Kasumi-1 (cell line): ENCODE measurements at regions not wholly inside any gene's neighbourhood (a gene's known extent, or its start where the extent isn't known, plus 50 kb on each side); places are given as distances from the start of the nearest gene placed in this dataset.

Source experiments
- DNase-seq, 2 experiments: peaks; one replicate each; lab custom pipeline; 2025; lab: John Stamatoyannopoulos, UW

DNA sequence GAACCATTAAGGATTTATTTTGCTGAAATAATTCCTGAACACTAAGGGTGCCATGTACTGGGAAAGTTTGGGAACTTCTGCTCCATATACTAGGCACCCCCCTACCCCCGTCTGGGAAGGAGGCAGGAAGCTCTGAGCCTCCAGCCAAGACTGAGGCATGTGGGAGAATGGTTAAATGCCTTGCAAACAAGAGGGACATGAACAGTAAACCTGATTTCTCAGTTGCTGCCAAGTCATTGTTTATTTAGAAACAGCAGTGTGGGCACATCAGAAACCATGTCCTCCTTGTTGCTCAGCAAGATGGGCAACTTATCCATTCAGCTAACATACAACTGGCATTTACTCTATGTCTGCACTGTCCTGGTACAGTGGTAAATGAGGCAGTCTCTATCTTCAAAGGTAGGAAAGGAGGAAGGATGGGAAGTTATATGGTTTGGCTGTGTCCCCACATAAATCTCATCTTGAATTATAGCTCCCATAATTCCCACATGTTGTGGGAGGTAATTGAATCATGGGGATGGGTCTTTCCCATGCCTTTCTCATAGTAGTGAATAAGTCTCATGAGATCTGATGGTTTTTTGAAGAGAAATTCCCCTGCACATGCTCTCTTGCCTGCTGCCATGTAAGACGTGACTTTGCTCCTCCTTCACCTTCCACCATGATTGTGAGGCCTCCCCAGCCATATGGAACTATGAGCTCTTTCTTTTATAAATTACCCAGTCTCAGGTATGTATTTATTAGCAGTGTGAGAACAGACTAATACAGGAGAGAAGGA lies 459.1 kb downstream of the MIAT start:
- no peak for DNase-seq

DNA sequence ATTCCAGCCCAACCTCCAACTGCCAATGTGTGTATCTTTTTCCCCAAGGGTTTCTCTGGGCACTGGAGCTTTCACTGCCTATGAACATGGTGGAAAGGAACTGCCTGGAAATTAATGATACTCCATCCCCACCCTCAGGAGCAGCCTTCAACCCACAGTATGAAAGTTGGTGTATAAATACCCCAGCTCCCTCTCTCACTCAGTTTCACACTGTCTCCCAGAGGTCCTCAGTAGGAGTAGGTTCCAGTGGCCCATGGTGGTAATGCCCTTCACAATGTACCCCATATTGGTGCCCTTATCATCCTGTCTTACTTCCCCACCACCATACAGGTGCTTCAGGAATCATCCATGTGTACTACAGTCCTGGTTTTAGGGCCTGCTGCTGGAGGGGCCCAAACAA lies 462.6 kb downstream of the MIAT start:
- DNase-seq: no peak

DNA sequence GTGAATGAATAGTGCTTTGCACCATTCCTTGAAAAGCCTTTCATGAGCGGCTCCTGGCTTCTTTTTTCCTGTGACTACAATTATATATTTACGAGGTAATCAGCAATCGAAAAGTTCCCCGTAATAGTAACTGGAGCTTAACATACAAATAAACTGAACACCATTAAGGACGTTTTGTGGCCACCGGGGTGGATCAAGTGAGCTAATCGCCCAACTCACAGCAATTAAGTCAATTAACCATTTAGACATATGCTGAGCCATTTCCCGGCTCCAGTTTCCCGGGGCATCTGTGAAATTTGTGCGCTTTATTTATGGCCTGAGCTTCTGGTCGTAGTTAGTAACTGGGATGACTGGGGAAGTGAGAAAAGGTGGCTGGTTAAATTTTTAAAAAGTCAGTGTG lies 465.2 kb downstream of the MIAT start:
- DNase-seq: no peak

DNA sequence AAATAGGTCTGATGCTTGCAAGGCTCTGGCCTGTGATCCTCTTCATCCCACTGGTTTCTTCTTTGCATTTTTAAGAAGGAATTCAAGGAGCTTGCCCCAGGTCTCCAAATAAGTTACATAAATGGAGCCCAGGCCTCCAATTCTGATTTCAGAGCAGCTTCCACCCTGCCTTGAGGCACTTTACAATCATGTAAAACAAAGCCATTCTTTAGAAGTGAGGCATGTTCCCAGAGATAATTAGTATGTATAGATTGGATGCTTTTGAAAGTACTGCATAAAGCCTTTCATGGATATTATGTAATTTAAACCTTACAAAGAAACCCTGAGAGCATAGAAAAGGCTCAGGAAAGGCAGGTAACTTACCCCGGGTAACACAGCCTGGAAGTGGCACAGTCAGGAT lies 466.5 kb downstream of the MIAT start:
- DNase-seq: no peak

DNA sequence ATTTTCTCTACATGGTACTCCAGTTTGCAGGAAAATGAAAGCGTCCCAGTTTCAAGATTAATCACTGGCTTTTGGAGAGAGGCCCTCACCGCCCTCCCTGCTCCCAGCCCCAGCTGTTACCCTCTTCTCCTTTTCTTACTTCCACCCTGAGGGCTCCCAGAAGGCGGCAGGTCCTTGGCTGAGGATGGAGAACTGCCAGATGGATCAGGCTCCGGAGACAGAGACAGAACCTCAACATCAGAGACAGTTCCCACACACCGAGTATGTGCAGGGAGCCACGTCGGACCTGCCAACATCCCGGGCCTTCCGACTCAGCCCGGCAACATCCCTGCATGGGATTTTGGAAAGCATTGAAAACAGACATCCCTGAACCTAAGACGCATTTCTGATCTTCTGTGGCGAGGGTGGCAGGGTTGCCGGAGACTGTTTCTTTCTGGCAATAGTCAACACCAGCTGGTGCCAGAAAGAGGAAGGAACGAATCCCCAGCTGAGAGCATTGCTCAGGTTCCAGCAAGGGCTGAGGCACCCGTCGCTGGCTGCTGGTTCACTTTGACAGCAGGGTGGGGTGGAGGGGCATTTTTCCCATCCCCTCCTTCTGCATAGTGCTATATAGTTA lies 467.1 kb downstream of the MIAT start:
- DNase-seq: peak; percentile 43 to 67

DNA sequence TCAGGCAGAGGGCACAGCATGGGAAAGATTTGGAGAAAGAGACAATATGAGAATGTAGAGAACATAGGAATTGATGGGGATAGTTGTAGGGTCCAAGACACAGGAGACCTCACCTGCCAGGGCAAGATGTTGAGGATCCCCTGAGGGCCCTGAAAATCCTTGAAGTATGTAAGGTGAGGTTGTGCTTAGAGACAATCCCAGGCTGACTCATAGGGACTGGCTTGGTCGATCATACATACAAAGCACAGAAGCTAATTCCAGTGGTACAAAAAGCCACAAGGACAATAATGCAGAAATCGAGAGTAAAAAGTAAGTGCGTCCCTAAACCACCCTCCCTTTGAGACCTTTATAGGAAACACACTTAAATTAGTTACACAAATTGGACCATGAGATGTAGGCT lies 468.2 kb downstream of the MIAT start:
- no peak for DNase-seq

DNA sequence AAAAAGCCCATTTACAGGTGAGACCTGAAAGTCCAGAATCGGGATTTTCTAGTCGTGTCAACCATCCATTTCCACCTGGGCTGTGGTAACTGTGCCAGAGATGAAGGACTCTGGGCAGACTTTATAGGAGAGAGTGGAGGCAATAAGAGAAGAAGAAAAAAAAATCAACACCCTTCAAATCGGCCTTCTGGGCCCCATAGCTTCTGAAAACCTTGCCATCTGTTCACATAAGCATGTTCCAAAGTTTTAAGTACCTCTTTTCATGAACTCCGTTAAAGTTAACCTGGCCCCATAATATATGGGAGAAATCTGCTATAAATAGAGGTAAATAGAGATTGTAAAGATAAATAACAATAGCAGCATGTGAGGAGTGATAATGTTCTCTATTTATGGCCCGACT lies 470.5 kb downstream of the MIAT start:
- DNase-seq: no peak

DNA sequence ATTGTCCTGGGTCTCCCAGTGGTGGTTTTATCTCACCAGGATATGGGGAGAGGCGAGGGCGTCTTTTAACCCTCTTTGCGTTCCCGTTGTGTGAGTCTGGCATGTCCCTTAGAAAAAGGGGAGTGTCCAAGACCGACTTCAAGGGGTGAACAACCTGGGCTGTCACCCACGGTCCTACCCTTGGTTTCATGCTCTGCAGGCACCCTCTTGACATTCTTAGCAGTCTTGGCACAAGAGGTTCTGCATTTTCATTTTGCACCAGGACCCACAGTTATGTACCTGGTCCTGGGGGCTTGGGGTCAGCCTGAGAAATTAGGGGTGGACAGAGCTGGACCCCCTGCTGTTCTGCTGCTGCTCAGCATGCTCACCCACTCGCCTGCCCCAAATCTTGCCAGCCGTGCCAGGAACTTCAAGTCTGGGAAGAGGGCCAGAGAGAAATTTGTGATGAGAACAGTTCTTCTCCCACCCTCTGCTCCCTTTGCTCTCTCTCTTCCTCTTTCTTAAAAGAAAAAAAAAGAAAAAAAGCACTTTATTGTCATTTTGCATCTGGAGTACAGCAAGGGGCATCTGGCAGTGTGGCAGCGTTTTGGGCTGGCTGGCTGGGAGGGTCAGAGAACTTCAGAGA lies 471.2 kb downstream of the MIAT start:
- peak in 1 of 2 experiments; percentile 5 for DNase-seq

DNA sequence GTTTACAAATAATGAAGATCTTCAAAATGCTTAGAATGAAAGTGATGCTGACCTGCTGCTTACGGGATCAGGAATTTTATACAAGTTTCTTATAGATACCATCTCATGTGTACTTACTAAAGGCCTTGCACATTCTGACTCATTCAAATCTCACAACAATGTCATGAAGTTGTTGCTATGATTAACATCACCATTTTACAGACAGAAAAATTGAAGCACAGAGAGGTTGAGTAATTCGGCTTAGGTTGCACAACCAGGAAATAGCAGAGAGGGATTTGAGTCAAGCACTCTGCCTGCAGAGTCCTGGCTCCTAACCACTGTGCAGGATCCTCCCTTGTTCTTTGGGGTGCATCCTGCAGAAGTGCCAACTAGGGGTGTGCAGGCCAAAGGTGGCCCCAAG lies 471.9 kb downstream of the MIAT start:
- peak; percentile 9 to 11 for DNase-seq

DNA sequence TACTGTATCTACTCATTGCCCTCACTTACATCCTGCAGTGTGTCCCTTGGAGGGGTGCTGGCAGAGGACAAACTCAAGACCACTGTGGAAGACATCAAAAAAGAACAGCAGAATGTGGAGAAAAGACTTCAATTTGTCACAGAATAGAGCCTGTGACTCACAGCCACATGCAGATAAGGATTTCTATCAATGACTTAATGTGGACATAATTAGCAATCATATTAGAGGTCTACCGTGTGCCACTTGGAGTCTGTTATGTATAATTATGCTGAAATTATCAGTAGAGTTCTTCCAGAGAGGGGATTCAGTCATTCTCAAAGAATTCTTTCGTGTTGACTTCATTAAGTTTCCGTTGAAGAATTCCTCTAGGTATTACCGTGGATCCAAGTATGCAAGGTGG lies 473.5 kb downstream of the MIAT start:
- no peak for DNase-seq

DNA sequence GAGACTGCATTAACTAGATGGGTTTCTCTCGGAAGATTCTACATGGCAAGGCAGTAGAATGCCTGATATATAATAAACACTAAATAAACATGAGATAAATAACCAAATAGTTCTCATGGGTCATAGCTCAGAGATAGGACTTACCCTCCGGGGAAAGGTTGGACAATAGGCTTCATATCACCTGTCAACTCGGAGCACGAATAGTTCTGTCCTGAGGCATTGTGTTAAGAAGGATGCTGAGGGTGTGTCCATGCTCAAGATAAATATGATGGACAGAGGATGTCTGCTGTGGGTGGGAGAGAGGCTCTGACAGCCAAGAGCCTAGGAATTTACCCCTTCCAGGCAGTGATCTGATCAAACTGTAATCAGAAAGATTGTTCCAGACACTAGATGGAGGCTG lies 474.0 kb downstream of the MIAT start:
- no peak for DNase-seq

DNA sequence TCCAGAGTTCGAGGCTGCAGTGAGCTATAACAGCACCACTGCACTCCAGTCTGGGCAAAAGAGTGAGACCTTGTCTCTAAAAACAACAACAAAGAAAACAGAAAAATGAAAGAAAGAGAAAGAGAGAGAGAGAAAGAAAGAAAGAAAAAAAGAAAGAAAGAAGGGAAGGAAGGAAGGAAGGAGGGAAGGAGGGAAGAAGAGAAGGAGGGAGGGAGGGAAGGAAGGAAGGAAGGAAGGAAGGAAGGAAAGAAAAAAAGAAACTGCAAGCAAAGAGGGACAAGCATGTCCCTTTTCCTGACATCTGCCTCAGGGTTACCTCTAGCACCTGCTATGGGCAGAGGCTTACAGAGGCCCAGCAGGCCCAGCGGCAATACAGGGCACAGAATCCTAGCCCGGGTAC lies 475.0 kb downstream of the MIAT start:
- DNase-seq: no peak

DNA sequence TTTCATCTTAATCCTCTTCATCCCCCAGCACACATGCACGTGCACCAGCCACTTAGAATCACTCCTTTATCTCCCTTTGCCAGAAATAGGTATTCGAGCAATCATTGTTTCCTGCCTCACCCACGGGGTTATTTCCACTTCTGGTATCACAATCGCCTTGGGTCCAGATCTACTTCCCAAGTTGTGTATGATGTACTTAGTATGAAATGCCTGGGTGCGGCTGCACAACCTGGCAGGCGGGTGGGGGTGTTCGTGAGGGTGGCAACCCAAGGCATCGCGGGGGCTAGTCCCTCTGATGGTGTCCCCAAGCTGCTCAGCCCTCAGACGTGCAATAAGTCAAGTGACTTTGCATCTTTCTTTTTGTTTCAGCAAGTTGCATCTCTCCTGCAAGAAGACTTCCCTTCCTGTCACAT lies 475.6 kb downstream of the MIAT start:
- no peak for DNase-seq

DNA sequence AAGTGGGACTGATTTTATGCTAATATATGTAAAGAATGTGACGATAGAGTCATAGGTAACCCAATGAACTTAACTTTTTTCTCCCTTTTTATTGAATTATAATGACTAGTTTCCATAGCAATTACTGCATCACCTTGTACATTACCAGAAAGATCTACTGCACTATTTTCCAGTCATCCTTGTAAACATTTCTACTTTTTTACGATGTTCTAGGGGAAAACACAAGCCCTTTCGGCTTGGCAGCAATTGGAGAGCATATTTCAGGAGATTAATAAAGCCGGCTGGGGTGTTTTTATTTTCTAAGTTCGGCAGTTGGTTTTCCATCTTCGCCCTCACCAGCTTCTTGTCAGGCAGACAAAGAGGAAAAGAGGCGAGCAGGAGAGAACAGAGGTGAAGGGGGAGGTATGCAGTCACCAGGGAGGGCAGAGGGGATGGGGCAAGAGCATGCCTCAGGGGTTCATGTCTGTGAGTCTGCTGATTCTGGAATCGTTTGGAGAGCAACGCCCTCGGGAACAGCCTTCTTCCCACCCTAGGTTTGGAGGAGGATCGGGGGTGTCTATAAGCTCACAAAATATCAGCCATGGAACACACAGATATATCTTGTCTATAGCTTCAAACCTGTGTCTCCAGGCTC lies 476.4 kb downstream of the MIAT start:
- no peak for DNase-seq

DNA sequence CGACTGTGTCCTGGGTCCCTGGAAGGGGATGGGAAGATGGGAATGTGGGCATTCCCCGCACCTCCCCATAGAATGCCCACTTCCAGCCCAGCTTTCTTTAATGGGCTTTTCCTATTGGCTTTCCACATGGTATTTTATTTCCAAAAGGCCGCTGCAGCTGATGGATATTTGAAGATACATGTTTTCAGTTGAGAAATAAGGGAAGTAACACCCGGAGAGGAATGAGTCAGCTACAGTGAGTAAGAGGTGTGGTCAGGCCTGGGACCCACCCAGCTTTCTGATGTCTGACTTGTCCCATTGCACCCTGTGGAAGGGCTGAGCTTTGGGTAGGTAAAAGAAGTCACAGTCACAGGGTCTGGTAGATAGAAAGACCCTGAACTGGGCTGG lies 476.9 kb downstream of the MIAT start:
- peak; percentile 80 to 84 for DNase-seq

DNA sequence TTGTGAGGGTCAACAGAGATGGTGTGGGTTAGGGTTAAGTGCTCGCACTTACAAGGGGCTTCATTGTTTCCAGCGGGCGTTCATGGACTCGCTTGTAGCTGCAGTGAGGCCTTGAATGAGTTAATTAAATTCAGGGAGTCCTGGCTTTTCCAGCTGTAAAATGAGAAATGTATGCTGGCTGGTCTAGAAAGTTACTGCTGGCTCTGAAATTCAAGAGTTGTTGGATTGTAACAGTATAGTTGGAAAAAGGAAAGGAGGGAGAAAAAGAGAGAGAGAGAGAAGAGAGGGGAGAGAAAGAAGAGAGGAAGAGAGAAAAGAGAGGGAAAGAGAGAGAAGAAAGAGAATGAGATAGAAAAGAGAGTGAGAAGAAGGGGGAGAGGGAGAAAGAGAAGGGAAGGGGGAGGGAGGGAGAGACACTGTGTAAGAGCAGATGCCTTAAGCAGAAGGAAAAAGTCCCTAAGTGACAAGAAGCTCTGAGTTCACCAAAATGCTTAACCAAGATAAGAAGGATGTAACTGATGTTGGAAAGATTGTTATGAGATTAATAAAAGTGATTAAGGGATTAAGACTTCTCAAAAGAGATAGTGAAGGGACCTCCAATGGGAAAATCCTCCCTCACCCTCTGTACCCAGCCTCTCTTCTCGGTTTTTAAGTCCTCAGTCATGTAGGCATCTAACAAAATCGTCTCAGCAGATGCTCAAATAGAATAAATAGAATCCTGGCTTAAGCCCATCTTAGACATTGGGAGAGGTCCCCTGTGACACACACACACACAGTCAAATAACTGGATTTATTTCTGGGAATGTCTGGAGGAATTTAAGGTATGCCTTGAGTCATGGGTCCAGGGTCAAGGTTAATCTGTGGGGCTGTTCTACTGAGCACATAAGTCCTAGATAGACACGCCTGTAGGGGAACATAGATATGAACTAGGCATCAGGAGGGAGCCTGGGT lies 477.9 kb downstream of the MIAT start:
- no peak for DNase-seq

DNA sequence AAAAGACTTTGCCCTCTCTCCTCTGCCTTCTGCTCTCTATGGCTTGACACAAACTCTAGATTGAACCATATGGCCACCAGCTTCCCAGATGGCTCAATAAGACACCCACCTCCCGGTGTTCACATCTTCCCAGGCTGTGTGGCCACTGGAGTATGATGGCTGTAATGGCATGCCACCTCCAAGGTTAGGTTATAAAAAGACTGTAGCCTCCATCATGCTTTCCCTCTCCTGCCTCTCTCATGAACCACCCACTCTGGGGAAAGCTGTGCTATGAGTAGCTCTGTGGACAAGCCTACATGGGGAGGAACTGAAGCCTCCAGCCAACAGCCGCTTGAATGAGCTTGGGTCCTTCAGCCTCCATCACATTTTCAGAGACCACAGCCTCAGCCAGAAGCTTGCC lies 479.2 kb downstream of the MIAT start:
- no peak for DNase-seq

DNA sequence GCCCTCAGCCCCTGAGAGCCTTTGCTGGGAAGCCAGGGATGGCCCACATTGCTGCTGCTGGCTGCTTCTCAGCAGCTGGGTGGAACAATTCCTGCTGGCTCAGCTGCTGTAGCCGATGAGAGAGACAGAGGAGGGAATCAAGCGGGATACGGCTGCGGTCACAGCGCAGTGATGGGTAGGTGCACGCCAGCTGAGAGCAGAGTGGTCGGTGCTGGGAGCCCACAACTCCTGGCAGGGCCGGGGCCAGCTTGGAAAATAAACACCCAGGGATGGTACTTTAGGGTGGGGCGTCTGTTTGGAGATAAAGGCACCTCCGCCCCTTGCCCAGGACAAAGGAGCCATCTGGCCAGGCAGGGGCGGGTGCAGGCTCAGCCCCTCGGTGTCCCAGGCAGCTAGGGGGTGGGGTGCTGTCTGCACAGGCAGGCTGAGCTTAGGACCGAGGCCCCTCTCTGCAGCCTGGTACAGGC lies 480.5 kb downstream of the MIAT start:
- no peak for DNase-seq

DNA sequence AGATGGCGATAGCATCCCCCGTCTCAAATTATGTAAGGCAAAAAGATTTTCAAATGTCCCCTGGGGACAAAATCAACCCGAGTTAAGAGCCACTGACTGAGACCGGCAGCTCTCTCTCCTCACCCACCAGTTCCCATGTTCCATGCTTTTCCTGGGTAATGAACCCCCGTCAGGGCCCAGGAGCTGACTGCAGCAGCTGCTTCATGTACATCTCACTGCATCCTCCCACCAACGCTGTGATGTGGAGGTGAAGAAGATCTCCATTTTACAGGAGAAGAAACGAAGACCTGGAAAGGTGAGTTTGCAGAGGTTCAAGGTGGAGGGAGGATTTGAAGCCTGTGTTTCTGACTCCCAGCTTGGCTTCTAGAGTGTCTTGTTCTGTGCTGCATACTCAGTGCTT lies 481.1 kb downstream of the MIAT start:
- no peak for DNase-seq

DNA sequence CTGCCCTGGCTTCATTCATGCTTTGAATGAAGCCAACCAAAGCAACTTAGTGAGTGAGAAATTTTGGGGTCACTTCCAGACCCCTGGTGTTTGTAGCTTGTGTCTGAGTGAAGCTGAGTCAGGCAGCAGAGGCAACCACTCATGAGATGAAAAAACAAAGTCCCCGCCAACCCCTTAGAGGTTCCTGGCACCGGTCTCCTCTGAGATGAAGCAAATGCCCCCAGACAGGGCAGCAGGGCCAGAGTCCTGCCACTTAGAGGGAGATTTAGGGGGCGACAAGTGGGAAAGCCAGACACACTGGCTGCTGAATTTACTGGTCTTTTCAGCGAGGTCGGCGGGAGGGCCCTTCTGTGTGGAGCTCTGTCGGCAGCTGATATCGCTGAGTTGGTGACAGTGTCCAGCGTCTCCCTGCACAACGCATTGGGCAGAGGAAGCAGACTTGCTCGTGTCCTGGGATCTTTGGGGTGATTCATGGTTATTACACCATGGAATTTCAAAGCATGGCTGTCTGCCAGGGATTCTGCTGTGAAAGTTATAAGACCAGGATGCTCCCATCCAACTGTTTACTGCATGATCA lies 482.6 kb downstream of the MIAT start:
- DNase-seq: no peak

DNA sequence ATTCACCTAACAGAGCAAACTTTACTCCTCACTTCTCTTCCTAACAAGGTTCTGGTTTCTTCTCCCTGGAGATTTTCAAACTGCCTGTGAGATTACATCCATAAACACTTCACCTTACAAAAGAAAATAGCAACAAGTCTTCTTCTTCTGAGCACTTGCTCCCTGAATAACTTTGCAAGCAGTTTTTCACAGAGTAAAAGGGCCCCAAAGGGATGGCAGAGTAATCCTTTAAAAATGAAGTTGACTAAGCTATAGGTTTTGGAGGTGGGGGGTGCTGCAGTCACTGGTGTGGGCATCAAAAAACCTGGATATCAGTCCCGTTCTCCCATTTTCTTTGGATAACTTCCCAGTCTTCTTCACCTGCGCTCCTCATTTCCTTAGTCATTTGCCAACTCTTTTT lies 484.9 kb downstream of the MIAT start:
- DNase-seq: no peak
